PC-9 (cell line): ENCODE measurements at regions not wholly inside any gene's neighbourhood (a gene's known extent, or its start where the extent isn't known, plus 50 kb on each side); places are given as distances from the start of the nearest gene placed in this dataset.
"Not testable (repeated sequence)": the region's sequence is repeated elsewhere in the genome, so short reads cannot be mapped to it uniquely, and the experiment has no call there.

Experiments
- BruUV-seq: library from RNA; stranded (reverse); fragments of 400-500 nt; replicated peaks from 2 replicates; lab custom pipeline; 2021; lab: Mats Ljungman, UMichigan
- CTCF ChIA-PET: fragments of 300-600 bp; sonication (Branson Sonifier 250); formaldehyde crosslinking; loops from one replicate; lab custom pipeline; 2022; ENCODE audit warnings: antibody characterized with exemption; lab: Charles Lee
- POLR2A ChIA-PET: fragments of 300-600 bp; sonication (Branson Sonifier 250); formaldehyde crosslinking; loops from one replicate; lab custom pipeline; 2022; ENCODE audit warnings: antibody characterized with exemption; ENCODE audit not compliant: unreplicated experiment; lab: Charles Lee
- DNase-seq, 2 experiments: peaks; one replicate each; pipeline versions ENCODE4 v3.0.0 to v3.0.0-alpha.2; 2015 to 2022; ENCODE audit warnings: mixed read lengths in 1 of 2
- H2AFZ ChIP-seq: fragments of 200-600 bp; sonication (generic); 2 replicates; pipeline ENCODE4 v1.8.1; 2017; ENCODE audit warnings: antibody characterized with exemption
- H3F3A ChIP-seq: fragments of 200-600 bp; sonication (generic); 2 replicates; pipeline ENCODE4 v1.8.1; 2017; ENCODE audit warnings: antibody characterized with exemption, mild to moderate bottlenecking, low read depth; ENCODE audit not compliant: insufficient read depth
- H3K27ac ChIP-seq: fragments of 200-600 bp; sonication (generic); 2 replicates; pipeline ENCODE4 v1.6.1; 2016; ENCODE audit warnings: mixed run types
- H3K27me3 ChIP-seq: fragments of 200-600 bp; sonication (generic); 2 replicates; pipeline ENCODE4 v1.6.1; 2016; ENCODE audit warnings: low read depth, mixed run types; ENCODE audit not compliant: insufficient read depth
- H3K36me3 ChIP-seq: fragments of 200-600 bp; sonication (generic); 2 replicates; pipeline ENCODE4 v1.6.1; 2016; ENCODE audit warnings: low read depth, mixed run types
- H3K4me1 ChIP-seq: fragments of 200-600 bp; sonication (generic); replicated peaks from 2 replicates; pipeline ENCODE4 v1.6.1; 2016; ENCODE audit warnings: mixed run types; ENCODE audit not compliant: insufficient read depth
- H3K4me2 ChIP-seq: fragments of 200-600 bp; sonication (generic); 2 replicates; pipeline ENCODE4 v1.6.1; 2017; ENCODE audit warnings: mixed run types
- H3K4me3 ChIP-seq: fragments of 200-600 bp; sonication (generic); 2 replicates; pipeline ENCODE4 v1.6.1; 2016; ENCODE audit warnings: mixed run types
- H3K79me2 ChIP-seq: fragments of 200-600 bp; sonication (generic); 2 replicates; pipeline ENCODE4 v1.6.1; 2017; ENCODE audit warnings: low read depth, mixed run types
- H3K9me2 ChIP-seq: fragments of 200-600 bp; sonication (generic); 2 replicates; pipeline ENCODE4 v1.8.1; 2017; ENCODE audit warnings: mild to moderate bottlenecking; ENCODE audit not compliant: insufficient read depth
- H3K9me3 ChIP-seq: fragments of 200-600 bp; sonication (generic); 2 replicates; pipeline ENCODE4 v1.8.1; 2016; ENCODE audit warnings: low read depth; ENCODE audit not compliant: insufficient read depth
- H4K20me1 ChIP-seq: fragments of 200-600 bp; sonication (generic); 2 replicates; pipeline ENCODE4 v1.8.1; 2017; ENCODE audit not compliant: insufficient read depth
- CTCF ChIP-seq: fragments of 200-600 bp; sonication (generic); conservative IDR thresholded peaks from 2 replicates; pipeline ENCODE4 v1.6.1; 2017; ENCODE audit warnings: mixed run types, antibody characterized with exemption, mild to moderate bottlenecking, moderate library complexity
- EZH2 ChIP-seq: fragments of 200-600 bp; sonication (generic); IDR thresholded peaks from 2 replicates; pipeline ENCODE4 v1.8.0; 2017; ENCODE audit warnings: antibody characterized with exemption, low read depth
- intact Hi-C: fragments of 100-400 bp; cut with micrococcal nuclease; formaldehyde crosslinking; loops from one replicate; pipeline ENCODE4 v1.10.0; 2022; ENCODE audit not compliant: unreplicated experiment

GRCh38 chr21:24514081-24514733 is 1093.1 kb downstream of the MRPL39 start:
- intact Hi-C loops = loop anchor here (10.0 kb wide), 2 partner anchors 399 to 659 kb away; no protein-coding TSS in a partner anchor

GRCh38 chr21:24509131-24509530 is 1098.2 kb downstream of the MRPL39 start:
- Histone ChIP-seq H3K4me3 (no peak overlapping the region), H2AFZ (no peak overlapping the region), H3K4me2 (no peak overlapping the region), H3K27ac (no peak overlapping the region), H4K20me1 (no peaks in the 10 kb centered on the region), H3K27me3 (no peaks in the 10 kb centered on the region), H3K4me1 (no peaks in the 10 kb centered on the region), H3K36me3 (no peaks in the 10 kb centered on the region), H3K79me2 (no peaks in the 10 kb centered on the region), H3F3A (no peaks in the 10 kb centered on the region), H3K9me3 (no peaks in the 10 kb centered on the region), H3K9me2 (no peaks in the 10 kb centered on the region)
- BruUV-seq = no TSS peak
- ChIA-PET CTCF (no interaction called here), POLR2A (no interaction called here)
- intact Hi-C loops = no loop called here
- no peak for DNase-seq
- TF ChIP-seq EZH2 = no peak
- no peak for TF ChIP-seq CTCF

More at GRCh38 chr21:24514081-24514733, 1093.1 kb downstream of the MRPL39 start:
- Histone ChIP-seq H3K27me3 (no peaks in the 10 kb centered on the region), H3K9me3 (no peaks in the 10 kb centered on the region), H3K79me2 (no peaks in the 10 kb centered on the region), H3K9me2 (no peaks in the 10 kb centered on the region), H2AFZ (no peak overlapping the region), H3K27ac (no peak overlapping the region), H3K36me3 (no peaks in the 10 kb centered on the region), H3K4me2 (no peak overlapping the region), H3F3A (no peaks in the 10 kb centered on the region), H4K20me1 (no peaks in the 10 kb centered on the region), H3K4me1 (no peaks in the 10 kb centered on the region), H3K4me3 (no peak overlapping the region)
- ChIA-PET POLR2A (no interaction called here), CTCF (interaction anchor here (0.6 kb wide), 1 partner anchor 18 kb away, joined by 4 read pairs; no protein-coding TSS in a partner anchor)
- no peak for DNase-seq
- TF ChIP-seq CTCF (peak; percentile 61), EZH2 (no peak)
- BruUV-seq = no TSS peak

GRCh38 chr21:24486973-24487372 is 1120.3 kb downstream of the MRPL39 start:
- H3K9me3 ChIP-seq = no peaks in the 10 kb centered on the region
- no peak overlapping the region for H3K4me3 ChIP-seq
- DNase-seq = no peak
- ChIA-PET CTCF (no interaction called here), POLR2A (no interaction called here)
- no peaks in the 10 kb centered on the region for H3F3A ChIP-seq
- no peak for TF ChIP-seq EZH2
- TF ChIP-seq CTCF = no peak
- no peaks in the 10 kb centered on the region for H3K79me2 ChIP-seq
- no peak overlapping the region for H2AFZ ChIP-seq
- H3K36me3 ChIP-seq = no peaks in the 10 kb centered on the region
- no peaks in the 10 kb centered on the region for H3K27me3 ChIP-seq
- no peaks in the 10 kb centered on the region for H4K20me1 ChIP-seq
- H3K4me1 ChIP-seq = no peaks in the 10 kb centered on the region
- H3K27ac ChIP-seq = no peak overlapping the region
- H3K4me2 ChIP-seq = no peak overlapping the region
- no TSS peak for BruUV-seq
- H3K9me2 ChIP-seq = no peaks in the 10 kb centered on the region; the same call in 1 of the 2 replicates
- intact Hi-C loops = no loop called here

- CTCF ChIA-PET, POLR2A ChIA-PET, BruUV-seq: not testable (repeated sequence)
Measured at GRCh38 chr21:24483361-24483760, 1123.9 kb downstream of the MRPL39 start.

More at GRCh38 chr21:24483361-24483760, 1123.9 kb downstream of the MRPL39 start:
- H3K9me2 ChIP-seq, H3K4me1 ChIP-seq, intact Hi-C loops, H2AFZ ChIP-seq, H3K27ac ChIP-seq, H3K4me3 ChIP-seq, H3K36me3 ChIP-seq, H3F3A ChIP-seq, H3K4me2 ChIP-seq, H4K20me1 ChIP-seq, H3K27me3 ChIP-seq, H3K79me2 ChIP-seq, DNase-seq, H3K9me3 ChIP-seq: not testable (repeated sequence)
